ENCODE measurements at regions not wholly inside any gene's neighbourhood (a gene's known extent, or its start where the extent isn't known, plus 50 kb on each side); places are given as distances from the start of the nearest gene placed in this dataset.
"Not testable (repeated sequence)": the region's sequence is repeated elsewhere in the genome, so short reads cannot be mapped to it uniquely, and the experiment has no call there.

DNA sequence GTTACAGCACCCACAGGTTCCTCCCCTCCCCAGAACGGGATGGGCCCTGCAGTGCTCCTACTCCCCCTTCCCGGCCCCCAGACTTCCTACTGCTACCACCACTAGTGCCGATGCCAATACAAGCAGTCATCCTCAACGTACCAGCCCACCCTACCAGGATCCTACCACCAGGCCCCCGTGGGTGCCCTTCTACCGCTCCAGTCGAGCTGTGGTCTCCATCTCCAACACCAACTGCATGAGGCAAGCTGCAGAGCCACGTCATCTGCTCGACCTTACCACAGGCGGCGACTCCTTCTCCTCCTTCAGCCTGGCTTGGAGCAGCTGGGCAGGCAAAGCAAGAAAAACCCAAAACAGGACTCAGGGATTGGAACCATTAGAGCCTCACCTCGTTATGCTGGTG lies 396.3 kb downstream of the KCNJ18 start:
- 63% methylated on average over 7 of the region's 12 CpGs for WGBS (ENCODE audit: insufficient coverage)

DNA sequence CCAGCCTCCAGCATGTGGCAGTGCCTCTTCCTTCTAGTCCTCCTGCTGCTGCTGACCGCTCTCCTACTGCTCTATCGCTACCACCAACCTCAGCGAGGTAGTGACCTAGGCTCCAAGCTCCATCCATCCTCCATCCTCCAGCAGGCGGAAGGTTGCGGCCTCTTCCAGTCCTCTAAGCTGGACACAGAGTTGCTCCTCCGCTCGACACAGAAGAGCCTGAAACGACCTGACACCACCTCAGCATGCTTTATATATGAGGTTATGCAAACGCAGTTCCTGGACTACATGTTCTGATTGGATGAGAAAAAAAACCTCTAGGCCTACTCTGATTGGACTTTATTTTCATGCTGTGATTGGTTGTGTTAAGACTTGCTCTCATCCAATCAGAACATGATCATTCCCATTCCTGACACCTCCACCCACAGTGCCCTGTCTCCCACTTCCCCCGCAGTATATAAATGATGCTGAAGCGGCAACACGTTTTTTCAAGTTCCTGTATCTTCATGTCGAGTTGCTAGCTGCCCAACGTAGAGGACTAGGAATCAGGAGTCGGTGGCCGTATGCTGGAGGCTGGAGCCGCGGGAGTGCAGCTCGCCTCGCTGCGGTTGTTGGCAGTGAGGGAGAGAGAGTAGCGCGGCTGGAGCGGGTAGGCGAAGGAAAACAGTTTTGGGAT lies 398.1 kb downstream of the KCNJ18 start:
- Mint-ChIP-seq H3K27me3 (no peaks in the 10 kb centered on the region), H3K27ac (no peak overlapping the region), H3K4me1 (no peaks in the 10 kb centered on the region), H3K4me3 (no peak overlapping the region), H3K36me3 (no peaks in the 10 kb centered on the region), H3K9me3 (peaks cover 7 to 24% (median 7%) of the 10 kb centered on the region in 3 donors)
- no peak for DNase-seq
- Histone ChIP-seq H3K9me3 (no peaks in the 10 kb centered on the region), H3K27ac (ENCODE audit: low read length) (no peak overlapping the region), H3K36me3 (ENCODE audit: control insufficient read depth in 2 of 2, extremely low read depth in 1 of 2, insufficient read depth in 1 of 2, low read length in 1 of 2) (no peaks in the 10 kb centered on the region), H3K4me1 (ENCODE audit: control insufficient read depth in 1 of 2, extremely low read depth in 1 of 2, insufficient read depth in 2 of 2, low read length in 2 of 2) (no peaks in the 10 kb centered on the region), H3K27me3 (replicated peaks in 1 of 2; ENCODE audit: control insufficient read depth in 2 of 2, extremely low read depth in 1 of 2, insufficient read depth in 2 of 2, low read length in 1 of 2) (no peaks in the 10 kb centered on the region), H3K4me3 (ENCODE audit: control insufficient read depth in 1 of 2, extremely low read depth in 1 of 2, low read length in 1 of 2) (no peak overlapping the region)
- ChIA-PET POLR2A (no interaction called here), CTCF (no interaction called here)
- 93% methylated on average over 19 of the region's 25 CpGs for WGBS (ENCODE audit: insufficient coverage)
- ATAC-seq (replicated peaks in 1 of 4): no peak

More for the DNA sequence above, 396.3 kb downstream of the KCNJ18 start:
- POLR2A ChIA-PET; H3K4me1 ChIP-seq (ENCODE audit: control insufficient read depth in 1 of 2, extremely low read depth in 1 of 2, insufficient read depth in 2 of 2, low read length in 2 of 2); H3K27me3 Mint-ChIP-seq; H3K4me1 Mint-ChIP-seq; CTCF ChIA-PET; H3K9me3 ChIP-seq; DNase-seq; ATAC-seq (replicated peaks in 1 of 4); H3K4me3 ChIP-seq (ENCODE audit: control insufficient read depth in 1 of 2, extremely low read depth in 1 of 2, low read length in 1 of 2); H3K4me3 Mint-ChIP-seq; H3K36me3 ChIP-seq (ENCODE audit: control insufficient read depth in 2 of 2, extremely low read depth in 1 of 2, insufficient read depth in 1 of 2, low read length in 1 of 2); H3K36me3 Mint-ChIP-seq; H3K27ac Mint-ChIP-seq; H3K27ac ChIP-seq (ENCODE audit: low read length); H3K27me3 ChIP-seq (replicated peaks in 1 of 2; ENCODE audit: control insufficient read depth in 2 of 2, extremely low read depth in 1 of 2, insufficient read depth in 2 of 2, low read length in 1 of 2): not testable (repeated sequence)
- H3K9me3 Mint-ChIP-seq: peaks cover 7 to 20% (median 7%) of the 10 kb centered on the region in 3 donors

DNA sequence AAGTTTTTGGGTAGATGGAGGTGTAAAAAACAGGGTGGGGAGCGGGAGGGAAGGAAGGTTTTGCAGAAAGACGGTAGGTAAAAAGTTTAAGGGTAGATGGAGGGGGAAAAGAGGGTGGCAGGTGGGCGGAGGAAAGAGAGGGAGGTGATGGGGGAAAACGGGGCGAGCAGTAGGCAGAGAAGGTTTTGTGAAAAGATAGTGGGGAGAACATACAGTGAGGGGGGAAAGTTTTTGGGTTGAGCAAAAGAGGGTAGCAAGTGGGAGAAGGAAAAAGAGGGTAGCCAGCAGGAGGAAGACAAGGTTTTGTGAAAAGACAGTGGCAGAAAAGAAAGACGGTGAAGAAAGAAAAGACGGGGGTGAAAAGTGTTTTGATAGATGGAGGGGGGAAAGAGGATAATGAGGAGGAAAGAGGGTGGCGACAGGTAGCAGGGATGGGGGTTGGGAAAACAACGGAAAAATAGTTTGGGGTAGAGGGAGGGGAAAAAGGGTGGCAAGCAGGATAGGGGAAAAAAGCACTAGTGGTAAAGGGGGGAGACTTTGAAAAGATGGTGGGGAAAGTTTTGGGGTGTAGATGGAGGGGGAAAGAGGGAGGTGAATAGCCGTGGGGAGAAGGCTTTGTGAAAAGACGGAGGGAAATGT lies 398.8 kb downstream of the KCNJ18 start:
- H3K4me3 ChIP-seq (ENCODE audit: control insufficient read depth in 1 of 2, extremely low read depth in 1 of 2, low read length in 1 of 2); H3K4me1 ChIP-seq (ENCODE audit: control insufficient read depth in 1 of 2, extremely low read depth in 1 of 2, insufficient read depth in 2 of 2, low read length in 2 of 2); CTCF ChIA-PET; ATAC-seq (replicated peaks in 1 of 4); H3K4me3 Mint-ChIP-seq; H3K27ac ChIP-seq (ENCODE audit: low read length); POLR2A ChIA-PET; H3K27me3 Mint-ChIP-seq; H3K27ac Mint-ChIP-seq; H3K4me1 Mint-ChIP-seq; H3K27me3 ChIP-seq (replicated peaks in 1 of 2; ENCODE audit: control insufficient read depth in 2 of 2, extremely low read depth in 1 of 2, insufficient read depth in 2 of 2, low read length in 1 of 2); H3K36me3 Mint-ChIP-seq; DNase-seq; H3K36me3 ChIP-seq (ENCODE audit: control insufficient read depth in 2 of 2, extremely low read depth in 1 of 2, insufficient read depth in 1 of 2, low read length in 1 of 2); H3K9me3 ChIP-seq: not testable (repeated sequence)
- WGBS (ENCODE audit: insufficient coverage): 94% methylated on average over 8 of the region's 11 CpGs
- peaks cover 7 to 24% (median 7%) of the 10 kb centered on the region in 3 donors for H3K9me3 Mint-ChIP-seq

DNA sequence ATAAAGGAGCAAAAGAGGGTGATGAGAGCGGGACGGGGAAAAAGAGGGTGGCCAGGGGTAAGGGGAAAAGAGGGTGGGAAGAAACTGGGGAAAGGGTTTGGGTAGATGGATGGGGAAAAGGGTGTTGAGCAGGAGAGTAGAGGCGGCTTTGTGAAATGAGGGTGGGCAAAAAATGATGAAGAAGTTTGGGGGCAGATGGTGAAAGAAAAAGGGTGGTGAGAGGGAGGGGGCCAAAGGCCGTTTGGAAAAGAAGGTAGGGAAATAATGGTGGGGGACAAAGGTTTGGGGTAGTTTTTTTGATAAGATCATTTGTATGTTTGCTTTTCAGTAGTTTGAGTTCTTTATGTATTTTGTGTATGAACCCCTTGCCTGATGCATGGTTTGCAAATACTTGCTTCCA lies 399.5 kb downstream of the KCNJ18 start:
- ATAC-seq (replicated peaks in 1 of 4); DNase-seq; H3K36me3 Mint-ChIP-seq; H3K4me3 ChIP-seq (ENCODE audit: control insufficient read depth in 1 of 2, extremely low read depth in 1 of 2, low read length in 1 of 2); H3K9me3 ChIP-seq; H3K36me3 ChIP-seq (ENCODE audit: control insufficient read depth in 2 of 2, extremely low read depth in 1 of 2, insufficient read depth in 1 of 2, low read length in 1 of 2); POLR2A ChIA-PET; CTCF ChIA-PET; H3K27me3 Mint-ChIP-seq; H3K27ac ChIP-seq (ENCODE audit: low read length); H3K4me1 ChIP-seq (ENCODE audit: control insufficient read depth in 1 of 2, extremely low read depth in 1 of 2, insufficient read depth in 2 of 2, low read length in 2 of 2); H3K27me3 ChIP-seq (replicated peaks in 1 of 2; ENCODE audit: control insufficient read depth in 2 of 2, extremely low read depth in 1 of 2, insufficient read depth in 2 of 2, low read length in 1 of 2); H3K27ac Mint-ChIP-seq; H3K4me1 Mint-ChIP-seq; H3K4me3 Mint-ChIP-seq: not testable (repeated sequence)
- WGBS (ENCODE audit: insufficient coverage): 94% methylated on average over 4 of the region's 4 CpGs
- H3K9me3 Mint-ChIP-seq: peaks cover 7 to 24% (median 7%) of the 10 kb centered on the region in 3 donors

DNA sequence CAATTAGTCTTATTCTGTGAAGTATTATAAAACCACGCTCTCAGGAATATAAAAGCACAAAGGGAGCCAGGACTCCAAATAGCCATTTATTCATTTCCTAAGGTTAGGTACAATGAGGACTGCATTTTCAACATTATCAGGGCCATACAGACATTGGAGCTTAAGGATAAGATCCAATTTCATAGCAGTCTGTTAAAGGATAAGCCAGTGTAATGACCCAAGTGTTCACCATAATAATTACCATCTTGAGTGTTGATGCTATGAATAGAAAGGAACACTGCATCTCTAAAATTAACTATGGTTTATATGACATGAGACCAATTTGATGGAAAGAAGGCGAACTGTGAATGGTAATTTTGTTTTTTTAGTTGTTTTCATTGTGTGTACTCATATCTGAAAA lies 403.1 kb downstream of the KCNJ18 start:
- H3K4me1 Mint-ChIP-seq; H3K4me1 ChIP-seq (ENCODE audit: control insufficient read depth in 1 of 2, extremely low read depth in 1 of 2, insufficient read depth in 2 of 2, low read length in 2 of 2); CTCF ChIA-PET; DNase-seq; POLR2A ChIA-PET; H3K27ac Mint-ChIP-seq; H3K27me3 Mint-ChIP-seq; H3K36me3 ChIP-seq (ENCODE audit: control insufficient read depth in 2 of 2, extremely low read depth in 1 of 2, insufficient read depth in 1 of 2, low read length in 1 of 2); H3K36me3 Mint-ChIP-seq; H3K27me3 ChIP-seq (replicated peaks in 1 of 2; ENCODE audit: control insufficient read depth in 2 of 2, extremely low read depth in 1 of 2, insufficient read depth in 2 of 2, low read length in 1 of 2); H3K4me3 ChIP-seq (ENCODE audit: control insufficient read depth in 1 of 2, extremely low read depth in 1 of 2, low read length in 1 of 2); H3K27ac ChIP-seq (ENCODE audit: low read length); H3K4me3 Mint-ChIP-seq; H3K9me3 ChIP-seq; ATAC-seq (replicated peaks in 1 of 4): not testable (repeated sequence)
- peaks cover 4 to 16% (median 11%) of the 10 kb centered on the region in 3 donors for H3K9me3 Mint-ChIP-seq
- no CpG with 5 or more reads among the region's 2 CpGs for WGBS (ENCODE audit: insufficient coverage)

DNA sequence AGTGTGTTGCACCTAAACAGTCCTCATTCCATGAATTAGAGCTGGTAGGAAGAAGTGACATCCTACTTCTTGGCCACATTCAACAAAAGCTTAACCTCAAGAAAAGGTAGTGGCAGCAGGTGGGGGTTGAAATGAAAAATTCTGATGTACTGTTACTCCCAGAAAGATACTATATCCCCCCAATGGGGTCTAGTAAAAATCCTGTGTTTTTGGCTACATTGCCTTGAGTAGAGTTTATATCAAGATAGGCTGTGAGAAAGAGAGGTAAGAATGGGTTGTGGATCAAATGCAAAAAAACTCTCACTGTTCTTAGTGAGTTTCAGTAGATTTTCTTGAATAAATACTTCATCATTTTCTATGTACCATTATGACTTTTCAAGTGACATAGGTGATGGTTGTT lies 407.3 kb downstream of the KCNJ18 start:
- ATAC-seq (replicated peaks in 1 of 4); H3K27ac ChIP-seq (ENCODE audit: low read length); DNase-seq; H3K27ac Mint-ChIP-seq; CTCF ChIA-PET; H3K36me3 ChIP-seq (ENCODE audit: control insufficient read depth in 2 of 2, extremely low read depth in 1 of 2, insufficient read depth in 1 of 2, low read length in 1 of 2); H3K27me3 Mint-ChIP-seq; H3K4me3 Mint-ChIP-seq; POLR2A ChIA-PET; H3K27me3 ChIP-seq (replicated peaks in 1 of 2; ENCODE audit: control insufficient read depth in 2 of 2, extremely low read depth in 1 of 2, insufficient read depth in 2 of 2, low read length in 1 of 2); H3K36me3 Mint-ChIP-seq; H3K4me1 Mint-ChIP-seq; H3K4me3 ChIP-seq (ENCODE audit: control insufficient read depth in 1 of 2, extremely low read depth in 1 of 2, low read length in 1 of 2); H3K4me1 ChIP-seq (ENCODE audit: control insufficient read depth in 1 of 2, extremely low read depth in 1 of 2, insufficient read depth in 2 of 2, low read length in 2 of 2); H3K9me3 ChIP-seq: not testable (repeated sequence)
- H3K9me3 Mint-ChIP-seq: peaks cover 3 to 12% (median 4%) of the 10 kb centered on the region in 3 donors
